NCI-H1092 (cell line): ENCODE measurements at regions not wholly inside any gene's neighbourhood (a gene's known extent, or its start where the extent isn't known, plus 50 kb on each side); places are given as distances from the start of the nearest gene placed in this dataset.
A peak's percentile ranks its signal among the peaks of the same experiment; 100 is the strongest.

Experiments used
- DNase-seq: peaks from one replicate; lab custom pipeline; 2025; lab: John Stamatoyannopoulos, UW

DNA sequence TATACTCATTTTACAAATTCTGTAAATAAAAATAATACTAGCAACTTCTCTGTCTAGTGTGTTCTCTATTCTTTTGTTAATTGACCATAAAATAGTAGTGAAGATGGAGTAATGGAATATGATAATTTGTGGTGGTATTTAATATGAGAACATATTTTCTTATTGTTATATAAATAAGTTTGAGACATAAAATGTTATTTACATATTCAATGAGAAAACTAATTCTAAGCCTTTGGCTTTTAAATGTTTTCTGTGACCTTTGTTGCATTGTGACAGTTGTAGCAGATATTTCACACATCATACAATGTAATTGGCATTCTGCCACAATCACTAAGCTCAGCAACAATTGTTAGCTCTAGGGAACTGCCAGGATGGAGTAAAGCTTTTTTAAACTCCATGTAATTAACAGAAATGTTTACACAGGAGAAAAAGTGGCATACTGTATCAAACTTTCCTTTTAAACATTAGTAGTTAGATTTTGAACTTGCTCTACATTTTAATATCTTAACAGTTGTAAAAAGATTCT, 562.1 kb upstream of the PCDH9 start:
- peak; percentile 40 for DNase-seq

DNA sequence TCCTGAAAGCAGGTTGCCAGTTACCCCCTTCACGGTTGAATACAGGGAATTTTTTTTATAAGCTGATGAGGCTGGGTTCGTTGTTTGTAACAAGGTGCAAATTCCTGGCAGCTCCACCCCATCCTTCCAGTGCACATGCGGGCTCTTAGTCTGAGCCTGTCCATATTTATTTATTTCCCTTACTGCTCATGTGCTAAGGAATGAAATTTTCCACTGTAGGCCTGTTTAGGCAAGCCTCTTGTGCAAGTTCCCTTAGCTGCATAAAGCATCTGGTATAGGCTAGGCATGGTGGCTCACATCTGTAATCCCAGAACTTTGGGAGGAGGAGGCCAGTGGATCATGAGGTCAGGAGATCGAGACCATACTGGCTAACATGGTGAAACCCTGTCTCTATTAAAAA, 560.9 kb upstream of the PCDH9 start:
- no peak for DNase-seq

DNA sequence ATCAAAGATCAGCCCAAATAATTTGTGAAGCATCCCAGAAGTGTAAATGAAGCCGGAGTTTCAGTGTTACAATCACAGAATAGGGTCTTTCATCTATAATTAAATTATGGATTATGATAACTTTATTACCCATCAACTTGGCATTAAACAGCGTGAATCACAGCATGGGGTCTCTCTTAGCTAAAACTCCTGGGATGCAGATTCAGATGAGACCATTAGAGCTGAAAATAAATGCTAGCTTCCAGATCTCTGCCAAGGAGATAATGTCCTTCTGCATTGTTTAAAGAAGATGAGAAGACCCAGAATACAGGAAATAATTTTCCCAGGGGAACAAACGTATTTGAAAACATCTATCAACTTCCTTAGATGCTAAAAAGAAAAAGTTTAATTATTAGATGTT, 546.0 kb upstream of the PCDH9 start:
- DNase-seq: peak; percentile 2

DNA sequence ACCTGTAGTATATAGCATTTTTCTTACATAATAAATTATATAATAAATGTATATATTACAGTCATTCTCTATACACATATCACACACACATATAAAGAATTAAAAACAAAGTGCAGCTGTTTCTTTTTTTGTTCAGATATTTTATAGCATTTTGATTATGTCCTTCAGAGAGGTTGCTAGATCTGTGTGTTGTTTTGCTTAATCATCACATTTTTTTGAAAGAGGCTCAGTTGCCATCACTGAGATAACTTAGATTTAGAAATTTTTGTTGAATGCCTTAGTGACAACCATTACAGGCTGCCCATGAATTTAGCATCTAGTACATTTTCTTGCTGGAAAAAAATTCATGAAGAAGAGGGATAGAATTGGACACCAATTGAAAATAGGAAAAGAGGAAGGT, 545.2 kb upstream of the PCDH9 start:
- no peak for DNase-seq

DNA sequence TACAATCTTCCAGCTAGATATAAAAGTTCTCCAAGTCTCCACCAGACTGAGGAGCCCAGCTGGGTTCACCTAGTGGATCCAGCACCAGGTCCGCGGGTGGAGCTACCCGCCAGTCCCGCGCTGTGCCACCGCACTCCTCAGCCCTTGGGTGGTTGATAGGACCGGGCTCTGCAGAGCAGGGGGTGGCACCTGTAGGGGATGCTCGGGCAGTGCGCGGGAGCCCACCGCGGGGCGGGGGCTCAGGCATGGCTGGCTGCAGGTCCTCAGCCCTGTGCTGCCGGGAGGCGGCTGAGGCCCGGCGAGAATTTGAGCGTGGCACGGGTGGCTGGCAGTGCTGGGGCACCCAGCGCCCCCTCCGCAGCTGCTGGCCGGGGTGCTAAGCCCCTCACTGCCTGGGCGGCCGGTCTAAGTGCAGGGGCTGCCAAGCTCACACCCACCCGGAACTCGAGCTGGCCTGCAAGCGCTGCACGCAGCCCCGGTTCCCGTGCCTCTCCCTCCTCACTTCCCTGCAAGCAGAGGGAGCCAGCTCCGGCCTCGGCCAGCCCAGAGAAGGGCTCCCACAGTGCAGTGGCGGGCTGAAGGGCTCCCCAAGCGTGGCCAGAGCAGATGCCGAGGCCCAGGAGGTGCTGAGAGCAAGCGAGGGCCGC, 542.8 kb upstream of the PCDH9 start:
- no peak for DNase-seq

DNA sequence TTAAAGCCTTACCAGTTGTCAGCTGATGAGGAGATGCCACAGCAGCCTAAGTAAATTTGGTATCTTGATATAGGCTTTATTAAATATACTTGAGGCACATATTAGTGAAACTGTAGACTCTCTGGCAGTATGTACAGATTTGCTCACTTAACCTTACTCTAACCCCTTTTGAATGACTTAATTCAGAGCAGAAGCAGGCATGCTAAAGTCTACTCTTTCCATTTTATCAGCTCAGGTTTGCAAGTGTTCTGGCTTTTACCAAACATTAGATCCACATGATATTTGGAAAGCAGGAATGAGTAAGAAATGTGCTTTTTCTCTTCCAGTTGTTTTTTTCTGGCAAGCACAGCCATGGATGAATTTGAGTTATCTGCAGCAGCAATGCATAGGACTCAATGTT, 541.0 kb upstream of the PCDH9 start:
- no peak for DNase-seq

DNA sequence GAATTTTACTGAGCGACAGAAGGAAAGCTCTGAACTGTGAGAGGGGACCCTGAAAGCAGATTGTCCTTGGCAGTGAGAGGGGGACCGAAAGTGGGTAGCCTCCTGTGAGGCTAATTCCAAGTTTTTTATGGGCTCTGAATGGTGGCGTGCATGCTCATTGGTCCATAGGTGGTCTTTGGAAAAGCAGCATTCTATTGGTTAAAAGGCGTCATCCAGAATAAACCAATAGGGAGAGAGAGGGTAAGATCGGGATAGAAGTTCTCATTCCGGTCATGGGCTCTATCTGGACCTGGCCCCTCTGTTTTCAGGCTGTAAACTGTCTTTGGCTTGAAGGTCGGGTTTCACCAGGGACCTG, 539.8 kb upstream of the PCDH9 start:
- DNase-seq: no peak

DNA sequence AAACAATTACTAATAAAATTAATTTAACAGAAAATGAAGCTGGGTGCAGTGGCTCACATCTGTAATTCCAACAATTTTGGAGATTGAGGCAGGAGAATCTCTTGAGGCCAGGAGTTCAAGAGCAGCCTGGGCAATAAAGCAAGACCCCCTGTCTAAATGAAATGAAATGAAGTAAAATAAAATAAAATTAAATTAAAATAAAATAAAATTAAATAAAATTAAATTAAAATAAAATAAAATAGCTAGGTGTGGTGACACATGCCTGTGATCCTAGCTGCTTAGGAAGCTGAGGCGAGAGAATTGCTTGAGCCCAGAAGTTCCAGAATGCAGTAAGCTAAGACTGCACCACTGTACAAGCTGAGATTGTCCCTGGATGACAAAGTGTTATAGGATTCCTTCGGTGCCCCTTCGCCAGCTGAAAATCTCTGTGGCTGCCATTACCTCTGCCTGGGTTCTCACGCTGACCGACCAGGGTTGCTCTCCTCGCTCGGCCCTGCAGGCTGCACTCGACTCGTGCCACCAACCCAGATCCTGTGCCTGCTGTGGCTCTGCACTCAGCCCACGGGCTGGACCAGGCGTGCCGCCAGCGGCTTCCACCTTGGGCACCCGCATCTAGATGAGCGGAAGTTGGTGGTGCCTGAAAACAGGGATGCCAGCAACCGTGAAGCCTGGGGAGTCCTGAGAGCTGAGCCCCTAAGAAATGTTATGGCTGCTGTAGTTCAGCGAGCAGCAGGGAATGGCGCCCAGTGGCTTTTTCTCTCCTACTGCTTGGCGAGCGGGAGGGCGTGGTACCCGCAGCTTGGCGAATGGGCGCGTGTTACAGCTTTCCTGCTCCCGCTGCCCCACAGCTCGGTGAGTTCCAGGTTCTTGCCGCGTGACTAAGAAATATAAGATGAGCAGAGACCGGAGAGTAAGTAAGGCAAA, 539.2 kb upstream of the PCDH9 start:
- DNase-seq: peak; percentile 4

DNA sequence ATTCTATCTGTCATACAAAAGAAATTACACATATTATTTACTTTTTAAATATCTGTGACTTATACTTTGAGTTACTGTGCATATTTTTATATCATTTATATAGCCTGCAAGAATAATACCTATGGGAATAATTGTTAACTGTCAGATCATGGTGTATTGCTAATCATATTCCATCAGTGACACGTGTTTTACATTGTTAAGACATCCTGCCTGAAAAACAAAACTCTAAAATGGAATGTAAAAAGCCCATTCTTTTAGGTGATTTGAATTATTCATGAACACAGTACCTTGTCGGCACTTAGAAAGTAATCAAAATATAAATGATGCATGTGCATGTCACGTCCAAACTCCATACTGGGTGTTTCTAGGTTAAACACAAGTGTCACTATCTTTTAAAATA, 533.8 kb upstream of the PCDH9 start:
- DNase-seq: no peak

DNA sequence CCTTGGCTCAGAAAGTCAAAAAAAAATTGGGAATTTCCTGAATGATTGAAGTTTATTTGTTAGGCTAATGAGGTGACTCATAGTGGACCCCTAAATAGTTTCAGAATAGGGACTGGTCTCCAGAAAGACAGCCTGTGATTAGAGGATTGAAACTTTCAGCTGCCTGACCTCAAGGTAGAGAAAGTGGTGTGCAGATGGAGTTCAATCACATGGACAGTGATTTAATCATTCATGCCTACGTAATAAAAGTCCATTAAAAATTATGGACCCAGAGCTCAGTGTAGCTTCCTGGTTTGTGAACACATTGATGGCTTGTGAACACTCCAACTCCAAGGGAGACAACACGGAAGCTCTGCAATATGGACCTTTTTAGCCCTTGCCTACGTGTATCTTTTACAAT, 533.2 kb upstream of the PCDH9 start:
- DNase-seq: no peak

DNA sequence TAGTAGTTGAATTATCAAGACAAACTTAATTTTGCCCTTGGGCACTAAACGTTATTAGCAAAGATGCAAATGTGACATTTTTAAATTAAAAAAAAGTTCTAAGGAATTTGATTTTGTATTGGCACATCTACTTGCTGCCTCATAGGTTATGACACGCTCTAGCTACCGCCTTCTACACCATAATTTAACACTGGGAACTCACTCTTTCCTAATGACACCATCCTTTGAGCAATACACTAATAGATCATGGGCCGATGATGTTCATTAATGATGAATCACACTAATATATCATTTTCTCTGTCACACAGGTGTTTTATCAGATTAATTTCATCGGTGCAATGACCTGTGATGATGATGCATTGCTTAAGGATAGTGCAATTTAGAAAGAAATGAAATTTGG, 528.8 kb upstream of the PCDH9 start:
- no peak for DNase-seq

DNA sequence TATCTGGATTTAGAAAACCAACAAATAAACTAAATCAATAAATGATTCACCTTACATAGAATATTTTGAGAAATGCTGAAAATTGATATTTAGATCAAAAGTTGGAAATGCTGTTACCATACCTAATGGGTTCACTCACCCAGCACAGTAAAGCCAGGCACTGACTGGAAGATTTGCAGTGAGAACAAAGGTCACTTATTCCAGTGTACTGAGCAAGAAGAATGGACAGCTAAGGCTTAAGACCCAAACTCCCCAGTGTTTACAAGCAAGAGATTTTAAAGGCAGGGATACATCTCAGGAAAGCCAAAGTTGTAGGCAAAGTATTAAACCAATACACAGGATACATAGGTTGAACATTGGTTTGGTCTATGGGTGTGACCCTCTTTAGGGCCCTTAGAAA, 523.9 kb upstream of the PCDH9 start:
- DNase-seq: no peak

DNA sequence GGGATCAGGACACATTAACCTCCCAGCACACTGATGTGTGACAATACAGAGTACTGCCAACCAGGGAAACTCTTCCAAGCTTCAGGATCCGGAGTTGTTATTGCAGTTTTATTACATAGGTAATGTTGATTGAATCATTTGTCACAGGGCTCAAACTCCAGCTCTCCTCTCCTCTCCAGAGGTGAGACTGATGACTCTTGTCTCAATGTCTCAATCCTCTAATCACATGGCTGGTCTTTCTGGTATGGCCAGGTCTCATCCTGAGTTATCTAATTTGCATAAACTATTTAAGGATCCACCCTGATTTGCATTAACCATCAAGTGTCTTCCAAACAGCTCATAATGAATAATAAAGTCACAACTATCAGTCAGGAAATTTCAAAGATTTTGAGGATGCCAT, 522.6 kb upstream of the PCDH9 start:
- no peak for DNase-seq

DNA sequence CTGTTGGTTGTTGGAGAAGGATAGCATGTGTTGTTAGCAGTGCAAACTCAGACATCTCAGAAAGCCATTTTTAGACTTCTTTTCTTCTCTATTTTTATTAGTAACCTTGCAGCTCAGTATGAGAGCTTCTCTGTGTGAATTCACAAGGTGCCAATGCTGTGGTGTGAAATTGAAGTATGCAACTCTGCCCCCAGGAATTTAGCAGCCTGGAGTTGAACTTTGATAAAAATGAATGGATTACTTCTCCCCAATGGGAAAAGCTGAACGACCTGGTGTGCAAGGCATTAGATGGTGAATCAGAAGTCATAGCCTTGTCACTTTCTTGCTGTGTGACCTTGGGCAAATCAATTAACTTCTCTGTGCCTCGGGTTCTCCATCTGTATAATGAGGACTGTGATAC, 512.3 kb upstream of the PCDH9 start:
- no peak for DNase-seq

DNA sequence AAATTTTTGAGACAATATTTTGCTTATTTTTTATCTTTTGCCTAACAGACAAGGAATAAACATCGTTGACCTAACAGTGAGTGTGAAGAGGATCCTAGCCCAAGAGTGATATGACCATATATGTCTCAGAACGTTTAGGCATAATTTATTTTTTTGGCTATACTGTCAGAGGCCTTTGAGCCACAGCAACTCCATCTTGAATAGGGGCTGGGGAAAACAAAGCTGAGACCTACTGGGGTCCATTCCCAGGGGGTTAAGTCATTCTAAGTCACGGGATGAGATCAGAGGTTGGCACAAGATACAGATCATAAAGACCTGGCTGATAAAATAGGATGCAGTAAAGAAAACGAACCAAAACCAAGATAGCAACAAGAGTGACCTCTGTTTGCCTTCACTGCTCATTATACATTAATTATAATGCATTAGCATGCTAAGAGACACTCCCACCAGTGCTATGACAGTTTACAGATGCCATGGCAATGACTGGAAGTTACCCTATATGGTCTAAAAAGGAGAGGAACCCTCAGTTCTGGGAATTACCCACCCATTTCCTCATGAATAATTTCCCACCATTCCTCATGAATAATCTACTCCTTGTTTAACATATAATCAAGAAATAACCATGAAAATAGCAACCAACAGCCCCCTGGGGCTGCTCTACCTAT, 510.9 kb upstream of the PCDH9 start:
- no peak for DNase-seq

DNA sequence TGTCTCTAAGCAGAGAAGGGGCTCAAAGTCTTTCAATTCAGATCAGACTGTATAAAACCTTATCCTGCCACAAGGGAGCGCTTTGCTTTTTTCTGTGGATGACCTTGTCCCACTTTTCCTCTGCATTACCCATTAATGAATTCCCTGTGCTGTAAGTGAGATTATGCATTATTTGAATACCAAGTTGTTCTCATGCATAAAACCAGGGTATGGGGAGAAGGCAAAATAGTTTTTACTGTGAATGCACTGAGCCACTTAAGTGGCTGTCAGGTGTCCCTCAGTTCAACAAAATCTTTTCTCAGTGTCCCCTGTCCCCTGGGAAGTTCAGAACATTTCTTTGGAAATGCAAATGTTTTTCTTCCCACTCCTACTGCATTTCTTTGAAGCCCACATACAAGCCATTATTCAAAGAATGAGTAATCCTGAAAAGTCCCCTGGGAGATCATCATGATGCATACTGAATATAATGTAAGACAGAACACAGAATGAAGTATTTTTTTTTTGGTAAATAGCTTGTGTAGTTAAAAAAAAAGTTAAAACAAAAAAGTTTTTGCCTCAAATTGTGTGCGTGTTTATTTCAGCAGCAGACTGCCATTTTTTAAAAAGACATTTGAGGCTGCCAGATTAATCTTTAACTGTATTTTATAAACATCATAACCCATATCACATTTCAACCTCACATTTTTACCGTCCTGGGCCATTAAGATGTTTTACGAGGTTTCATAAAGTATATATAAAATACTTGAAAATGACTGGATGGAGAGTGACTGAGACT, 506.7 kb upstream of the PCDH9 start:
- DNase-seq: peak; percentile 24

DNA sequence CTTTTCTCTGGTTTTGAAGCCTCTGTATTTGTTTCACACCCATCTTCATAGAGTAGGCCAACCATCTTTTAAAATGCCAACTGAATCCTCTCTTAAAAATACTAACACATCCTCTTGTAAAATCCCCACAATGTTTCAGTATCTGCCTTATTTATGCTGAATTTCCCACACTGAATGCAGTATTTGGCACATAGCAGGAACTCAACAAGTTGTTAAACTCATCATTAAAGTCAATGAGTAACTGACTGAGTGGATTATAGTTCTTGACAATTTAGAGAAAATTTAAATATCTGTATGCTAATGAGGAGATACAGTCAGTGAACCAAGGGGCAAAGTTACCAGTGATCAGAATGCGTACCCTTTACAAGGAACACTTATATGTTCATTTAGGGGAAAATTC, 505.5 kb upstream of the PCDH9 start:
- DNase-seq: no peak

DNA sequence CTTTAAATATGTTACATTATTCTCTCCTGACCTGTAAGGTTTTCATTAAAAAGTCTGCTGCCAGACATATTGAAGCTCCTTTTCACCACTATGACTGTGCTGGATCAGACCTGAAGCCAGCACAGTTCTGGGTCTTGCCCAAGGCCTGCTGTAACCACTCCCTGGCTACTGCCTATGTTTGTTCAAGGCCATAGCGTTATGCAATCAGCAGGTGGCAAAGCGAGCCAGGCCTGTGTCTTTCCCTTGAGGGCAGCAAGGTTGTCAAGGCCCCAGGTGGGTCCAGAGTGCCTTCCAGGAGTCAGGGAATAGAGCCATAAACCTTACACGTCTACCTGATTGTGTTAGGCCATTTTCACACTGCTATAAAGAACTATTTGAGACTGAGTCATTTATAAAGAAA, 496.8 kb upstream of the PCDH9 start:
- DNase-seq: no peak

DNA sequence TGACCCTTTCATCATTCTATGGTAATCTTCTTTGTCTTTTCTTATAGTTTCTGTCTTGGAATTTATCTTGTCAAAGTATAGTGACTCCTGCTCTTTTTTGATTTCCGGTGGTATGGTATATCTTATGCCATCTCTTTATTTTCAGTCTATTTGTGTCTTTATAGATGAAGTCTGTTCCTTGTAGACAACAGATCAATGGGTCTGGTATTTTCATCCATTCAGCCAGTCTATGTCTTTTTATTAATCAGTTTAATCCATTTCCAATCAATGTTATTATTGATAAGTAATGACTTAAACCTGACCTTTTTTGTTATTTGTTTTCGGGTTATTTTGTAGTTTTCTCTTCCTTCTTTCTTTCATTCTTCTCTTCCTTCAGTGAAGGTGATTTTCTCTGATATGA, 495.9 kb upstream of the PCDH9 start:
- no peak for DNase-seq

DNA sequence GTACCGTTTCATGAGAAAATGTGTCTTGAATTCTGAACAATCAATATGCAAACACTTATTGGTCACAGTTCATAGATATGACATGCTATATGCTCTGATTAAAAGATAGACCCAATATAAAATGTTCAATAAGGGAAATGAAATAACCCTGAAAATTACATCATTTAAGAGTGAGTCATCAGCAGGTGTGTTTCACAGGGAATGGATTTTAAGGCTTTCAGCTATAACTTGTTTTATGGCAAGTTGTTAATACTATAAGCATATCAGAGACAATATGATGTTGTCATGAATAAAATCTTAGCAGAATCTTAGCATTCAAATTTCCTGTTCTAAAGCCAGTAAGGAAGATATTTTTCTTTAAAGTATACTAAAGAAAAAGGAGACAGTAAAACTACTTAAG, 483.4 kb upstream of the PCDH9 start:
- DNase-seq: no peak

DNA sequence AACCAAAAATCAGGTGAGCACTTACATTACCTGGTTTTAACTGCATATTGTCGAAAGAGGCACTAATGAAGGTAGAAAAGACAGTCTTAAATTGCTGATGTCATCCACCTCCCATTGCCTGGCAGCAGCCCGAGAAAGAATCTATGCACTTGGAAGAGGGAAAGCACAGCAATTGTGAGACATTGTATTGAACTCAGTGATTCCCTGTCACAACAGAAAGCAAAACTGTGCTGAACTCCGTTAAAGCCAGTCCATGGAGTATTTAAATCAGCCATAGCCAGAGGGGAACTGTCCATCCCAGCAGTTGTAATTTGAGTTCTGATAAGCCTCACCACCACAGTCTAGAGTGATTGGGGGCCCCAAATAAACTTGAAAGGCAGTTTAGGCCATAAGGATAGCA, 466.6 kb upstream of the PCDH9 start:
- DNase-seq: no peak

DNA sequence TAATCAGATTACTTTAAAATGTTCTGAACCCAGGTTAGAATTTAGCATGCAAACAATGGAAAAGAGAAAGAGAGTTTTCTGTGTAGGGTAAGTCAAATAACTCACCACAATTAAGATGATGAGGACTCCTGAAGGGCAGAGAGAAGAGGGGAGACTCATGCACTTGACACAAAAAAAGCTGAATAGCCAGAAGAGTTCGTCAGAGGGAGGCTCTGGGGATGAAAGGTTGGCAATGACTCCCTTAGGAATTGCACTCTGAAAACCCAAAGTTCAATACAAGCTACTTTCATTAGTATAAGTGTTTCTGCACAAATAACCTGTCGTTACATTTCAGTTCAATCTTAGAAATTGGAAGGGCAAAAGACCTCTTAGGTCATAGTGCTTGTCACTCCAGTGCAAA, 434.4 kb upstream of the PCDH9 start:
- DNase-seq: no peak
